ENCODE measurements at regions not wholly inside any gene's neighbourhood (a gene's known extent, or its start where the extent isn't known, plus 50 kb on each side); places are given as distances from the start of the nearest gene placed in this dataset.

GRCh38 chr9:102405218-102405867 is 589.8 kb upstream of the CYLC2 start:
- TF ChIP-seq POLR2A (IDR thresholded peaks at IDR 0.05) (no peak), CTCF (IDR thresholded peaks at IDR 0.05) (no peak)
